Thoracic aorta (tissue), 2 donors: ENCODE measurements at regions not wholly inside any gene's neighbourhood (a gene's known extent, or its start where the extent isn't known, plus 50 kb on each side); places are given as distances from the start of the nearest gene placed in this dataset.

Experiments
- ATAC-seq: fragments of 150-250 bp; one replicate; pipeline ENCODE4 v1.8.0; 2017; ENCODE audit warnings: low read depth; ENCODE audit not compliant: insufficient number of reproducible peaks, low FRiP score
- DNase-seq: peaks from one replicate; pipeline ENCODE4 v3.0.0-alpha.2; 2020; ENCODE audit warnings: low spot score
- H3K27ac ChIP-seq, 2 donors: fragments of 200-600 bp; sonication (generic); 1 replicate in 1 of 2; 2 replicates in 1 of 2; pipeline ENCODE4 v1.5.1; 2016; ENCODE audit warnings: mild to moderate bottlenecking in 2 of 2, moderate library complexity in 2 of 2
- H3K27me3 ChIP-seq: fragments of 200-600 bp; sonication (generic); replicated peaks from 2 replicates; pipeline ENCODE4 v1.6.0; 2016; ENCODE audit warnings: mild to moderate bottlenecking; ENCODE audit not compliant: insufficient read depth
- H3K36me3 ChIP-seq: fragments of 200-600 bp; sonication (generic); one replicate; pipeline ENCODE4 v1.5.1; 2016
- H3K4me1 ChIP-seq, 2 donors: fragments of 200-600 bp; sonication (generic); 1 replicate in 1 of 2; 2 replicates in 1 of 2; pipeline versions ENCODE4 v1.5.1 to v1.6.0; 2016; ENCODE audit warnings: low read depth in 2 of 2, mild to moderate bottlenecking in 1 of 2; ENCODE audit not compliant: control insufficient read depth in 1 of 2
- H3K4me3 ChIP-seq: fragments of 200-600 bp; sonication (generic); 2 replicates; pipeline ENCODE4 v1.5.1; 2016; ENCODE audit warnings: mild to moderate bottlenecking
- H3K9me3 ChIP-seq: fragments of 200-600 bp; sonication (generic); 2 replicates; pipeline ENCODE4 v1.5.1; 2016
- CTCF ChIP-seq: fragments of 200-600 bp; sonication (generic); IDR thresholded peaks from one replicate; pipeline ENCODE4 v1.5.1; 2019; ENCODE audit warnings: antibody characterized with exemption

- H3K4me3 ChIP-seq = no peak overlapping the region
- no peaks in the 10 kb centered on the region for H3K27me3 ChIP-seq
- no peak overlapping the region for H3K27ac ChIP-seq
- TF ChIP-seq CTCF = no peak
- ATAC-seq = no peak
- H3K9me3 ChIP-seq = no peaks in the 10 kb centered on the region
- DNase-seq = no peak
- no peaks in the 10 kb centered on the region for H3K36me3 ChIP-seq
- no peaks in the 10 kb centered on the region for H3K4me1 ChIP-seq
Measured at GRCh38 chr13:80199585-80200292, 141.2 kb downstream of the SPRY2 start.

GRCh38 chr13:80199067-80199466 lies 141.9 kb downstream of the SPRY2 start:
- no peaks in the 10 kb centered on the region for H3K27me3 ChIP-seq
- H3K4me1 ChIP-seq = no peaks in the 10 kb centered on the region
- ATAC-seq = no peak
- H3K4me3 ChIP-seq = no peak overlapping the region
- H3K36me3 ChIP-seq = no peaks in the 10 kb centered on the region
- H3K27ac ChIP-seq = no peak overlapping the region
- no peak for DNase-seq
- H3K9me3 ChIP-seq = no peaks in the 10 kb centered on the region
- TF ChIP-seq CTCF = no peak

GRCh38 chr13:80196756-80197155 lies 144.2 kb downstream of the SPRY2 start:
- Histone ChIP-seq H3K27me3 (no peaks in the 10 kb centered on the region), H3K9me3 (no peaks in the 10 kb centered on the region), H3K27ac (no peak overlapping the region), H3K4me1 (no peaks in the 10 kb centered on the region), H3K36me3 (no peaks in the 10 kb centered on the region), H3K4me3 (no peak overlapping the region)
- ATAC-seq (no peak), DNase-seq (no peak)
- TF ChIP-seq CTCF = no peak

- ATAC-seq = no peak
- Histone ChIP-seq H3K36me3 (no peaks in the 10 kb centered on the region), H3K27ac (no peak overlapping the region), H3K4me3 (no peak overlapping the region), H3K27me3 (no peaks in the 10 kb centered on the region), H3K9me3 (no peaks in the 10 kb centered on the region), H3K4me1 (no peaks in the 10 kb centered on the region)
- TF ChIP-seq CTCF = no peak
- DNase-seq = no peak
Measured at GRCh38 chr13:80195649-80196048, 145.3 kb downstream of the SPRY2 start.

- Histone ChIP-seq H3K4me1 (no peaks in the 10 kb centered on the region), H3K4me3 (no peak overlapping the region), H3K9me3 (no peaks in the 10 kb centered on the region), H3K27me3 (no peaks in the 10 kb centered on the region), H3K36me3 (no peaks in the 10 kb centered on the region), H3K27ac (no peak overlapping the region)
- no peak for ATAC-seq
- no peak for DNase-seq
- TF ChIP-seq CTCF = no peak
Measured at GRCh38 chr13:80189889-80190597, 150.9 kb downstream of the SPRY2 start.
